GM19035 (cell line): ENCODE measurements at regions not wholly inside any gene's neighbourhood (a gene's known extent, or its start where the extent isn't known, plus 50 kb on each side); places are given as distances from the start of the nearest gene placed in this dataset.
"Not testable (repeated sequence)": the region's sequence is repeated elsewhere in the genome, so short reads cannot be mapped to it uniquely, and the experiment has no call there.

ENCODE experiments used
- ATAC-seq: cut with Tn5 transposase; IDR thresholded peaks from one replicate; pipeline ENCODE4 v1.9.1; 2021; ENCODE audit not compliant: unreplicated experiment

DNA sequence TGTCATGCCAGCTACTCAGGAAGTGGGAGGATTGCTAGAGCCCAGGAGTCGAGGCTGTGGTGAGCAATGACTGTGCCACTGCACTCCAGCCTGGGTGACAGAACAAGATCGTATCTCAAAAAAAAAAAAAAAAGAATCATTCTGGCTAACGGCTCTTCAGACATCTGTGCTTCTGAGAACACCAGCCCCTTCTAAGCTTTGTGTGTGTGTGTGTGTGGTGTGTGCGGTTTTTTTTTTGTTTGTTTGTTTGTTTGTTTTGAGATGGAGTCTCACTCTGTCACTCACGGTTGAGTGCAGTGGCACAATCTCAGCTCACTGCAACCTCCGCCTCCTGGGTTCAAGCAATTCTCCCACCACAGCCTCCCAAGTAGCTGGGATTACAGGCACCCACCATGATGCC, 79.4 kb upstream of the DRD5 start:
- not testable (repeated sequence) for ATAC-seq

- ATAC-seq, result not testable (repeated sequence)
Observed at GRCh38 chr4:9702696-9703095, 78.7 kb upstream of the DRD5 start.

DNA sequence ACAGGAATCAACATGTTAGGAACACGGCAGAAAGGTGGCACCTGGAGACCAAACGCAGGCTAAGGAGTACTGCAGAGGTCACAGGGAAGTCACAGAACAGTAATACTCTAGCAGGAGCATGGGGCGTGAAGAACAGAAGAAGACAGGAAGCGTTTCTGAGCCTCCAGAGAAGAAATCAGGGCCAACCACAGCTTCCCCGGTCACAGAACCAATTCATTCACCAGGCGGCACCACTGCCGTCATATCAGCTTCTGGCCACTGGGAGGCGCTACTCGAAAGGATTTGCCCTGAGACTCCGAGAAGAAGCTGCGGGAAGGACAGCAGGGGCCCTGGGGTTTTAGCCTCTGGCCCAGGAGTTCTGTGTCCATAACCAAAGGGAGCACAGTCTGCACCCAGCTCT, 78.0 kb upstream of the DRD5 start:
- ATAC-seq, result no peak

GRCh38 chr4:9704126-9704525, 77.3 kb upstream of the DRD5 start:
- ATAC-seq, result not testable (repeated sequence)

- ATAC-seq, result no peak
Observed at GRCh38 chr4:9704551-9705332, 76.7 kb upstream of the DRD5 start.

DNA sequence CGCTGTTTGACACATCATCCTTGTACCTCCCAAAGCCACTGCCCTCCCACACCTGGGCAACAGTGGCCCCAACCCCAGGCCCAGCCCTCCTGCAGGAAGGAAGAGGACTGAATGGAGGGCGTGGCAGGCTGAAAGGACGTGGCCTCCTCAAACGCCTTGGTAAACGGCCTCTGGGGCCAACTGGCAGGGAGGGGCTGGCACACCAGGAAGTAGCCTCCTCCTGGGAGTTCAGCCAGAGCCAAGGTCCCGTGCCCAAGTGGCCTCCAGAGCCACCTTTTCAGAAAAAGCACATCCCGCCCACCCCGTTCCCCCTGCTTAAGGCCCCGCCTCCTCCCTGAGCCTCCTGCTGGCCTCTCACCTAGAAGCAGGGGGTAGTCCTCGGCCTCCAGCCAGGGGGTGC, 74.2 kb upstream of the DRD5 start:
- ATAC-seq, result not testable (repeated sequence)

- ATAC-seq, result not testable (repeated sequence)
Observed at GRCh38 chr4:9707936-9708335, 73.5 kb upstream of the DRD5 start.

DNA sequence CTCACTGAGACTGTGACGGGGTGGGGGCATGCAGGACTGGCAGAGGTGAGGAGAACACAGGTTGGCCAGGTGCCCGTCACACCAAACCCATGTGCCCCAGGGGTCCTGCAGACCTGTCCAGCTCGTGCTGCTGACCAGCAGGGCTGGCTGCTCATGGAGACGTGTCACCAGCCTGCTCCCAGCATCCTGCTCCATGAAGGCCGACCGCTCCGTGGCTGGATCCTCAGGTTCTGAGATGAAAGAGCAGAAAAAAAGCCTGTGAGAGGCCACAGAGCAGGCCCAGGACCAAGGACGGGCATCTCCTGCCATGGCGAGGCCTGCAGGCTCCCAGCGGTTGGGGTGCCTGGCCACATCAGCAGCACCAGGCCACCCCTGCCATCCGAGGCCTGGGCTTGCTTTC, 71.7 kb upstream of the DRD5 start:
- no peak for ATAC-seq

DNA sequence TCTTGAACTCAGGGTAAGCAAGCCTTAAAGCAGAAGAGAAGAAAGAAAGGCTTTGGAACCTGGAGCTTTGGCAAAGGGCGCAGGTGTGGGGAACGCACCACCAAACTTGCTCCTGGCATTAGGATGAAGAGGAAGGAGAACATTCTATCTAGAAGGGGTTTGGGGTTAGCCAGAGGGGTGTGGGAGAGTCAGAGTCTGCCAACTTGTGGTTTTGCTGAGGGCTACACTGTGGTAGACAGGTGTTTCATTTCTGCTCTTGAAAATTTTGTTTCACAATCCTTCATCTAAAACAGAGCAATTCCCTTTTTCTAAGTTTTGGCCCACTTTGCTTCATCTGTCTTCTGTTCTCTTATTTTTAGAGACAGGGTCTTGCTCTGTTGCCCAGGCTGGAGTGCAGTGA, 66.2 kb upstream of the DRD5 start:
- ATAC-seq, result not testable (repeated sequence)

- no peak for ATAC-seq
Observed at GRCh38 chr4:9716093-9716492, 65.3 kb upstream of the DRD5 start.

GRCh38 chr4:9718246-9718939, 63.0 kb upstream of the DRD5 start:
- ATAC-seq, result not testable (repeated sequence)

DNA sequence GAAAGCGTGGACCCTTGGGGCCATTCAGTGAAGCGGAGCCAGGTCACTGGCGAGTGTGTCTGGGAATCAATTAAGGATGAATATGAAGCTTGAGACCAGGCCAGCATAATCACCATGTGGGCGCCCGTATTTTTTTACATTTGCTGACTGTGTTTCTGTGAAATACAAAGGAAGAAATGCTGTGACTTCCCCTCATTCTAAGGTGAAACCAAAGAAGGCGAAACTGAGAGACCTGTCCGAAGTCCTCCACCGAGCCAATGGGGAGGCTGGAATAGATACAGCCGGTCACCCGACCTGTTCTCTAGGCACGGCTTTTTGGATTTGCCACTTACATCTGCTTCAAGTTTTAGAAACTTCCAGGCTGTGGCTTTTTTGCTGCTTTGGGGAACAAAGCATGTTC, 59.3 kb upstream of the DRD5 start:
- not testable (repeated sequence) for ATAC-seq
